ENCODE measurements at regions not wholly inside any gene's neighbourhood (a gene's known extent, or its start where the extent isn't known, plus 50 kb on each side); places are given as distances from the start of the nearest gene placed in this dataset.
A peak's percentile ranks its signal among the peaks of the same experiment; 100 is the strongest.

DNA sequence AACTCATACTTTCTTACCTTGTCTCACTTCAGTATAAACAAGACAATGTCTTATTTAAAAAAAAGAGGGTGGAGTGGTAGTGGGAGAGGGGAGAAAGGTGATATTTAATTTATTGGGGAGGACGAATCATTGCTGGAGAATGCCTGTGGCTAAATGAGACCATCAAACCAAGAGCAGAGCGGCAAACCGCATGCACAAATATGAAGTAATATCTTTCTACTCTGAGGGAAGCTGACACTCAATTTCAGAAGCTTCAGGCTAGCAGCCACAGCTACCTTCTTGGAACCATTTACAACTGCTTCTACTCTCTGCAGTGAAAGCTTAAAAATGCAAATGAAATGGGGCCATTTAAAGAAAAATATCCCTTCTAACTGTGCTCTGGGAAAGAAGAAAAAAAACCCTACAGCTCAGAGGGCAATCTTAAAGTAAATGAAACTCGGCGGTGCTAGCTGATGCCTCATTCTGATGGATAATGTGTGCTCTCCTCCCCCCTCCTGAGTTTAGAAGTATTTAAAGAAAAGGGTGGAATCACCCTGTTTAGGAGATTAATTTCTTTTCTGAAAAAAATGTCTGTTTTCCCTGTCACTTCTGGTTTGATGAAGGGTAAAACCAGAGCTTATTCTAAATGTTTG, 178.2 kb upstream of the CAMK1G start:
- H3K27ac Mint-ChIP-seq: peak overlapping the region; percentile 73
- no peak overlapping the region for H3K9ac ChIP-seq (ENCODE audit: extremely low read depth, low read length, poor library complexity, severe bottlenecking)
- no peaks in the 10 kb centered on the region for H3K36me3 ChIP-seq (ENCODE audit: control insufficient read depth, insufficient read depth, low read length)
- no peak overlapping the region for H3K27ac ChIP-seq (ENCODE audit: low read depth, low read length)
- no peaks in the 10 kb centered on the region for H3K27me3 ChIP-seq (ENCODE audit: control insufficient read depth, insufficient read depth, low read length, poor library complexity, severe bottlenecking)
- no peaks in the 10 kb centered on the region for H3K36me3 Mint-ChIP-seq (ENCODE audit: low read depth)
- H3K4me1 ChIP-seq (ENCODE audit: control insufficient read depth, insufficient read depth, low read length): peaks cover 2% of the 10 kb centered on the region
- 10 to 34% methylated on average over 3 to 5 of the region's 5 CpGs for WGBS, 2 experiments (ENCODE audit: insufficient coverage in 1 of 2, insufficient read length in 1 of 2)
- no peaks in the 10 kb centered on the region for H3K9me3 Mint-ChIP-seq
- H3K4me3 Mint-ChIP-seq: no peak overlapping the region
- H3K4me3 ChIP-seq (ENCODE audit: low read length): no peak overlapping the region
- H3K9me3 ChIP-seq (ENCODE audit: control insufficient read depth, low read length): no peaks in the 10 kb centered on the region
- no peak for DNase-seq
- no peaks in the 10 kb centered on the region for H3K4me1 Mint-ChIP-seq
- TF ChIP-seq, protein P1, sequence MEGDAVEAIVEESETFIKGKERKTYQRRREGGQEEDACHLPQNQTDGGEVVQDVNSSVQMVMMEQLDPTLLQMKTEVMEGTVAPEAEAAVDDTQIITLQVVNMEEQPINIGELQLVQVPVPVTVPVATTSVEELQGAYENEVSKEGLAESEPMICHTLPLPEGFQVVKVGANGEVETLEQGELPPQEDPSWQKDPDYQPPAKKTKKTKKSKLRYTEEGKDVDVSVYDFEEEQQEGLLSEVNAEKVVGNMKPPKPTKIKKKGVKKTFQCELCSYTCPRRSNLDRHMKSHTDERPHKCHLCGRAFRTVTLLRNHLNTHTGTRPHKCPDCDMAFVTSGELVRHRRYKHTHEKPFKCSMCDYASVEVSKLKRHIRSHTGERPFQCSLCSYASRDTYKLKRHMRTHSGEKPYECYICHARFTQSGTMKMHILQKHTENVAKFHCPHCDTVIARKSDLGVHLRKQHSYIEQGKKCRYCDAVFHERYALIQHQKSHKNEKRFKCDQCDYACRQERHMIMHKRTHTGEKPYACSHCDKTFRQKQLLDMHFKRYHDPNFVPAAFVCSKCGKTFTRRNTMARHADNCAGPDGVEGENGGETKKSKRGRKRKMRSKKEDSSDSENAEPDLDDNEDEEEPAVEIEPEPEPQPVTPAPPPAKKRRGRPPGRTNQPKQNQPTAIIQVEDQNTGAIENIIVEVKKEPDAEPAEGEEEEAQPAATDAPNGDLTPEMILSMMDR (conservative IDR thresholded peaks at IDR 0.05): no peak
- H3K27me3 Mint-ChIP-seq (ENCODE audit: insufficient read depth): no peaks in the 10 kb centered on the region

DNA sequence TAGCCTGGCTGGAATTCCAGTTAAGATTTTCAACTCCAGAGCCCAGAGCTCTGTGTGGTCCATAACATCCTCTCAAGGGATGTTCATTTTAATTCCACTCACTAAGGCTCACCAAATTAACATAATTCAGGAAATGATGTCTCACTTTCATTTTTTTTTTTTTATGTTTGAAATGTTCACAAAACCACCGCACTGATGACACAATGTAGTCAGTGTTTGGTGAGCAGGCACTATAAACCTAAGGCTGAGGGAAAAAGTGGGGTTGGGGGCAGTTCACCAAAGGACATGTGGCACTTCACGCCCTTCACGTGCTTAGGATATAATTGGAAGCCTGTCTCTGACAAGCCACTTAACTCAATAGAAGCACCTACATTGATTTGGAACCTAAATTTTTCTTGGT, 177.3 kb upstream of the CAMK1G start:
- no peak overlapping the region for H3K9ac ChIP-seq (ENCODE audit: extremely low read depth, low read length, poor library complexity, severe bottlenecking)
- no peaks in the 10 kb centered on the region for H3K36me3 ChIP-seq (ENCODE audit: control insufficient read depth, insufficient read depth, low read length)
- Mint-ChIP-seq H3K4me3 (no peak overlapping the region), H3K27me3 (ENCODE audit: insufficient read depth) (no peaks in the 10 kb centered on the region), H3K36me3 (ENCODE audit: low read depth) (no peaks in the 10 kb centered on the region), H3K9me3 (no peaks in the 10 kb centered on the region), H3K4me1 (peaks cover under 1% of the 10 kb centered on the region), H3K27ac (peak overlapping the region; percentile 73)
- TF ChIP-seq, protein P1 (conservative IDR thresholded peaks at IDR 0.05): no peak
- H3K27me3 ChIP-seq (ENCODE audit: control insufficient read depth, insufficient read depth, low read length, poor library complexity, severe bottlenecking): no peaks in the 10 kb centered on the region
- no peak for DNase-seq
- WGBS, 2 experiments (ENCODE audit: insufficient coverage in 1 of 2, insufficient read length in 1 of 2): 72 to 86% methylated on average over 2 to 3 of the region's 3 CpGs
- no peak overlapping the region for H3K27ac ChIP-seq (ENCODE audit: low read depth, low read length)
- no peaks in the 10 kb centered on the region for H3K9me3 ChIP-seq (ENCODE audit: control insufficient read depth, low read length)
- H3K4me1 ChIP-seq (ENCODE audit: control insufficient read depth, insufficient read depth, low read length): peaks cover 2% of the 10 kb centered on the region
- H3K4me3 ChIP-seq (ENCODE audit: low read length): no peak overlapping the region

DNA sequence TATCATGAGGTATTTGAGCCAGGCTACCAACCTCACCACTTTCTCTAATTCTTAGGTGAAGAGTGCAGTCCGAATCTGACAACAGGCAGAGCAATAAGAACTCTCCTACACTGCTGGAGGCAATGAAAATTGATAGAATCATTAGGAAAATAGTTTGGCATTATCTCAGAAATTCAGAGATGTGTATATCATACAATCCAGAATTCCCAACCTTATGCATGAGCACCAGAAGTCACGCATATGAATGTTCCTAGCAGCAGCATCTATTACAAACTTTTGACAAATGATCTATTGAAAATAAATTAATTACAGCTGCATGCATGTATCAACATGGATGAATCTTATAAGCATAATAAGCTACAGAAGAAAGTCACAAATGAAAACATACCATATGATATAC, 176.9 kb upstream of the CAMK1G start:
- no peaks in the 10 kb centered on the region for H3K9me3 Mint-ChIP-seq
- H3K27ac ChIP-seq (ENCODE audit: low read depth, low read length): no peak overlapping the region
- H3K27ac Mint-ChIP-seq: no peak overlapping the region
- 97% methylated on average over 2 of the region's 2 CpGs; no CpG with 5 or more reads in 1 of the 2 experiments for WGBS, 2 experiments (ENCODE audit: insufficient coverage in 1 of 2, insufficient read length in 1 of 2)
- H3K27me3 ChIP-seq (ENCODE audit: control insufficient read depth, insufficient read depth, low read length, poor library complexity, severe bottlenecking): no peaks in the 10 kb centered on the region
- no peak overlapping the region for H3K9ac ChIP-seq (ENCODE audit: extremely low read depth, low read length, poor library complexity, severe bottlenecking)
- TF ChIP-seq, protein P1 (conservative IDR thresholded peaks at IDR 0.05): no peak
- no peaks in the 10 kb centered on the region for H3K36me3 Mint-ChIP-seq (ENCODE audit: low read depth)
- H3K27me3 Mint-ChIP-seq (ENCODE audit: insufficient read depth): no peaks in the 10 kb centered on the region
- no peak overlapping the region for H3K4me3 ChIP-seq (ENCODE audit: low read length)
- no peak for DNase-seq
- no peak overlapping the region for H3K4me3 Mint-ChIP-seq
- H3K4me1 Mint-ChIP-seq: peaks cover 5% of the 10 kb centered on the region
- H3K9me3 ChIP-seq (ENCODE audit: control insufficient read depth, low read length): no peaks in the 10 kb centered on the region
- H3K36me3 ChIP-seq (ENCODE audit: control insufficient read depth, insufficient read depth, low read length): no peaks in the 10 kb centered on the region
- peaks cover 2% of the 10 kb centered on the region for H3K4me1 ChIP-seq (ENCODE audit: control insufficient read depth, insufficient read depth, low read length)

Measured in endodermal cell (in vitro differentiated cells).